Fibroblast of lung (primary cell): ENCODE measurements at regions not wholly inside any gene's neighbourhood (a gene's known extent, or its start where the extent isn't known, plus 50 kb on each side); places are given as distances from the start of the nearest gene placed in this dataset.

Source experiments
- EZH2 ChIP-seq: IDR thresholded peaks from 2 replicates; pipeline ENCODE4 v1.5.1; 2012; ENCODE audit warnings: low read length, control low read depth, mild to moderate bottlenecking; ENCODE audit errors: missing control alignments
- TF ChIP-seq, protein P1 (sequence below), 2 donors: IDR thresholded peaks in 1 of 2; conservative IDR thresholded peaks in 1 of 2; 1 replicate in 1 of 2; 2 replicates in 1 of 2; pipeline ENCODE4 v1.5.1; 2011 to 2012; ENCODE audit warnings: low read length in 2 of 2, control low read depth in 1 of 2, inconsistent platforms in 1 of 2, low read depth in 1 of 2, mild to moderate bottlenecking in 1 of 2

DNA sequence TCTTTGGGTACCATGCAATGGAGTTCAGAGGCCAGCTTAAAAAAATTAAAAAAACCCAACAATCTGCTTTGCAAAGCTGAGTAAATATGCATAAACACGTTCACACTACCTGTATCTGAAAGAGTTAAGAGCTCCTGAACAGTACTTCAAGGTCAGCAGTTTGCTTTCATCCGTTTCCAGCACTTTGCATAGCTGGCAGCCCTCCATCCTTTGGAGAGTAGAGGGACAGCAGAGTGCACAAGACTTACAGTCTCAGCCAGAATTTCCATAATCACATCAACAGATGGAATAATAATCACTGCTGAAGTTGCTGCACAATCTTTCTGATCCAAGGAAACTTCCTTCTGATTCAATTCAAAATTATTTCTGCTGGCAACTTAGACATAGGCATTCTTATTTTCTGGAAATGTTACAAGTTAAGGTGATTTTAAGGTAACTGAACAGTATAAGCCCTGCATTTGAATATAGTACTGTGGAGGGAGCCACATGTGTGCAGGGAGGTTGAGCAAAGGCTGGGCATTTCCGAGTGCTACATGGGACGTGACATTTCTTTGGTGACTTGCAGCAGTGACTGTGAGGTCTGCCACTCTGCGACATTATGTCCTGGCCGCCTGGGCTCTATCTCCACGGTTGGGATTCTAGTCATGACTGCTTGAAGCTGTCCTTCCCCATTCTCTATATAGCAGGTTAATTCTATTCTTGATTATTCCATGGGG lies 73.5 kb upstream of the EMCN start:
- TF ChIP-seq, protein P1, sequence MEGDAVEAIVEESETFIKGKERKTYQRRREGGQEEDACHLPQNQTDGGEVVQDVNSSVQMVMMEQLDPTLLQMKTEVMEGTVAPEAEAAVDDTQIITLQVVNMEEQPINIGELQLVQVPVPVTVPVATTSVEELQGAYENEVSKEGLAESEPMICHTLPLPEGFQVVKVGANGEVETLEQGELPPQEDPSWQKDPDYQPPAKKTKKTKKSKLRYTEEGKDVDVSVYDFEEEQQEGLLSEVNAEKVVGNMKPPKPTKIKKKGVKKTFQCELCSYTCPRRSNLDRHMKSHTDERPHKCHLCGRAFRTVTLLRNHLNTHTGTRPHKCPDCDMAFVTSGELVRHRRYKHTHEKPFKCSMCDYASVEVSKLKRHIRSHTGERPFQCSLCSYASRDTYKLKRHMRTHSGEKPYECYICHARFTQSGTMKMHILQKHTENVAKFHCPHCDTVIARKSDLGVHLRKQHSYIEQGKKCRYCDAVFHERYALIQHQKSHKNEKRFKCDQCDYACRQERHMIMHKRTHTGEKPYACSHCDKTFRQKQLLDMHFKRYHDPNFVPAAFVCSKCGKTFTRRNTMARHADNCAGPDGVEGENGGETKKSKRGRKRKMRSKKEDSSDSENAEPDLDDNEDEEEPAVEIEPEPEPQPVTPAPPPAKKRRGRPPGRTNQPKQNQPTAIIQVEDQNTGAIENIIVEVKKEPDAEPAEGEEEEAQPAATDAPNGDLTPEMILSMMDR (conservative IDR thresholded peaks at IDR 0.05 in 1 of 2, IDR thresholded peaks at IDR 0.05 in 1 of 2; ENCODE audit: low read depth in 1 of 2, low read length in 2 of 2): no peak
- no peak for TF ChIP-seq EZH2
